SU-DHL-6 (cell line): ENCODE measurements at regions not wholly inside any gene's neighbourhood (a gene's known extent, or its start where the extent isn't known, plus 50 kb on each side); places are given as distances from the start of the nearest gene placed in this dataset.

Experiments
- EZH2phosphoT487 ChIP-seq: fragments of 200-600 bp; sonication (generic), shearing (Covaris generic); conservative IDR thresholded peaks from 2 replicates; pipeline ENCODE4 v1.6.1; 2018; ENCODE audit warnings: mild to moderate bottlenecking, antibody characterized with exemption, low read length, moderate library complexity, mixed read lengths
- TF ChIP-seq, protein P1 (sequence below): fragments of 200-600 bp; sonication (generic); IDR thresholded peaks from one replicate; pipeline ENCODE4 v1.5.1; 2017; ENCODE audit warnings: antibody characterized with exemption, mild to moderate bottlenecking, low read length, moderate library complexity; ENCODE audit not compliant: insufficient read depth, poor library complexity, severe bottlenecking

DNA sequence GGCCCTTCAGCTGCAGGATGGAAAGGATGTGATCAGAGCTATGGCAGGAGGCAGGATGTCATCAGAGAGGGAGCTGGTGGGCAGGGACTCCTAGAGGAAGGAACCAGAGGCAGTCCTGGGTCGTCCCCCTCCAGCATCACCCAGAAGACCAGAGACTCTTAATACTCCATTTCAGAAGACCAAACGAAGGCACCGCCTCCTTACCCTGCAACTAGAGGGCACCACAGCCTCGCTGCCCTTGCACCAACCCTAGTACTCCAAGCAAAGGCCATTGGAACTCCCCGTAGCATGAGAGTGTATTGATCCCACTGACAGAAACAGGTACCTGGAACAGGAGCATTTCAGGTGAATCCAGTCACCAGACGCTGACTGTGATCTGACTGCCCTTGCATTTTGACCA, 598.1 kb downstream of the NPHP4 start:
- TF ChIP-seq, protein P1, sequence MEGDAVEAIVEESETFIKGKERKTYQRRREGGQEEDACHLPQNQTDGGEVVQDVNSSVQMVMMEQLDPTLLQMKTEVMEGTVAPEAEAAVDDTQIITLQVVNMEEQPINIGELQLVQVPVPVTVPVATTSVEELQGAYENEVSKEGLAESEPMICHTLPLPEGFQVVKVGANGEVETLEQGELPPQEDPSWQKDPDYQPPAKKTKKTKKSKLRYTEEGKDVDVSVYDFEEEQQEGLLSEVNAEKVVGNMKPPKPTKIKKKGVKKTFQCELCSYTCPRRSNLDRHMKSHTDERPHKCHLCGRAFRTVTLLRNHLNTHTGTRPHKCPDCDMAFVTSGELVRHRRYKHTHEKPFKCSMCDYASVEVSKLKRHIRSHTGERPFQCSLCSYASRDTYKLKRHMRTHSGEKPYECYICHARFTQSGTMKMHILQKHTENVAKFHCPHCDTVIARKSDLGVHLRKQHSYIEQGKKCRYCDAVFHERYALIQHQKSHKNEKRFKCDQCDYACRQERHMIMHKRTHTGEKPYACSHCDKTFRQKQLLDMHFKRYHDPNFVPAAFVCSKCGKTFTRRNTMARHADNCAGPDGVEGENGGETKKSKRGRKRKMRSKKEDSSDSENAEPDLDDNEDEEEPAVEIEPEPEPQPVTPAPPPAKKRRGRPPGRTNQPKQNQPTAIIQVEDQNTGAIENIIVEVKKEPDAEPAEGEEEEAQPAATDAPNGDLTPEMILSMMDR = no peak
- no peak for TF ChIP-seq EZH2phosphoT487
